MG63 (cell line): ENCODE measurements at regions not wholly inside any gene's neighbourhood (a gene's known extent, or its start where the extent isn't known, plus 50 kb on each side); places are given as distances from the start of the nearest gene placed in this dataset.
"Not testable (repeated sequence)": the region's sequence is repeated elsewhere in the genome, so short reads cannot be mapped to it uniquely, and the experiment has no call there.

Source experiments
- DNase-seq: peaks from one replicate; pipeline ENCODE4 v3.0.0-alpha.2; 2020
- H3K27me3 ChIP-seq: fragments of 250-450 bp; sonication (Bioruptor Pico); 2 replicates; pipeline ENCODE4 v1.5.1; 2020; ENCODE audit warnings: mild to moderate bottlenecking, moderate library complexity
- H3K36me3 ChIP-seq: fragments of 250-450 bp; sonication (Bioruptor Pico); 2 replicates; pipeline ENCODE4 v1.5.1; 2020; ENCODE audit warnings: mild to moderate bottlenecking, moderate library complexity
- H3K4me3 ChIP-seq: fragments of 250-450 bp; sonication (Bioruptor Pico); 2 replicates; pipeline ENCODE4 v1.5.1; 2020; ENCODE audit warnings: mild to moderate bottlenecking, moderate library complexity
- H3K9me3 ChIP-seq: fragments of 250-450 bp; sonication (Bioruptor Pico); 2 replicates; pipeline ENCODE4 v1.5.1; 2020; ENCODE audit warnings: mild to moderate bottlenecking, moderate library complexity

DNA sequence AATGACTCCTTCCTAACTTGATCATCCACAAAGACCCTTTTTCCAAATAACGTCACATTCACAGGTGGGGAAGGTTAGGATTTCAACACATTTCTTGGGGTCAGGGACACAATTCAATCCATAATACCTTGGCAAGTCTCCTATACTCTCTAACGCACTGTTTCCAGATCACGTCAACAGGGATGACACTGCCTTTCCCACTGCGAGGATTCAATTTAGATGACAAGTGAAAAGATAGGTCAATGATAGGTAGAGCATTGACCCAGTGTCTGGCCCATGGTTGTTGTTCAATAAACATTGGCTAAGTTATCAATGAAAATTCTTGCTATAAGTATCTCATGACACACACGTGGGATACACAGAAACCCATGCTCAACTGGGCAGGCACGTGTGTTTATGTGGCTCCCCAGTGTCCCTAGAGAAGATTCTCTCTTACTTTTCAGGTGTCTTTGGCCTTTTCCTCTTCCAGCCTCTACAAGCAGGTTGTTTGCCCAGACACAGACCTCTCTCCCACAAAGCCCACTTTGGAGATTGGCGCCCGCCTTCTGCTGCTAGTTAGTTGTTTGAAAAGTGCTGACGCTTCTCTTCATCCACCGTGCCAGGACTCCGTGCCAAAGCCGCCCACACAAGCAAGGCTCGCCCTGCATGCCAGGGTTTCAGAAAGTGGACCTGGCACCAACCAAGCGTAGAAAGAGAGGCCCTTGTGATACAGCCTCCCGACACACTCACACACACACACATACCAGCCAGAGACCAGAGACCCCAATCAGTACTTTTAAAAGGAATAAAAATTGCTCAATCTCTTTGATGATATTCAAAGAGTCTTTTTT, 594.5 kb downstream of the BNC2 start:
- peak; percentile 100 for DNase-seq
- Histone ChIP-seq H3K4me3 (no peak overlapping the region), H3K36me3 (no peaks in the 10 kb centered on the region), H3K27me3 (no peaks in the 10 kb centered on the region), H3K9me3 (peaks cover 3% of the 10 kb centered on the region; the same call in 1 of the 2 replicates)

DNA sequence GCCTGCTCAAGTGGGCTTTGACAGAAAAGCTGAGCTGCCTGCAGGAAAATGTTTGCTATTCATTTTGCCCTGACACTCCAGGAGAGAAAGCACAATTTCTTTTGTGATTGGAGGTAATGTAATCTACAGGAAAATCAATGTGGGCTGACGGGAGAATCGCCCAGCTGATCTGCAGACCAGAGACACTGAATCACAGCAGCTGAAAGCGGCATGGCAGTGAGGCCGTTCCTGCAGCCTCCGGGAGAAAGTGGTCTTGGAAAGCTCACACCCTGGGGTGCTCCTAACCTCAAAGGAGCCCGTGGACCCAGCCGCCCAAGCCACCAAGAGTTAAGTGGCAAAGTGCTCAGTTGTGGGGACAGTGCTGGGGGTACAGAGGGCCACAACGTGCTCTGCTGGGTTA, 593.6 kb downstream of the BNC2 start:
- peaks cover 3% of the 10 kb centered on the region; the same call in 1 of the 2 replicates for H3K9me3 ChIP-seq
- no peaks in the 10 kb centered on the region for H3K36me3 ChIP-seq
- DNase-seq, result no peak
- no peak overlapping the region for H3K4me3 ChIP-seq
- no peaks in the 10 kb centered on the region for H3K27me3 ChIP-seq

- no peaks in the 10 kb centered on the region for H3K27me3 ChIP-seq
- no peak overlapping the region for H3K4me3 ChIP-seq
- H3K36me3 ChIP-seq, result no peaks in the 10 kb centered on the region
- no peak for DNase-seq
- peaks cover 3% of the 10 kb centered on the region; the same call in 1 of the 2 replicates for H3K9me3 ChIP-seq
Measured at GRCh38 chr9:16277471-16277960, 593.0 kb downstream of the BNC2 start.

GRCh38 chr9:16278326-16278999, 592.0 kb downstream of the BNC2 start:
- DNase-seq, result no peak
- peaks cover 3% of the 10 kb centered on the region; the same call in 1 of the 2 replicates for H3K9me3 ChIP-seq
- no peaks in the 10 kb centered on the region for H3K27me3 ChIP-seq
- no peaks in the 10 kb centered on the region for H3K36me3 ChIP-seq
- H3K4me3 ChIP-seq, result no peak overlapping the region

DNA sequence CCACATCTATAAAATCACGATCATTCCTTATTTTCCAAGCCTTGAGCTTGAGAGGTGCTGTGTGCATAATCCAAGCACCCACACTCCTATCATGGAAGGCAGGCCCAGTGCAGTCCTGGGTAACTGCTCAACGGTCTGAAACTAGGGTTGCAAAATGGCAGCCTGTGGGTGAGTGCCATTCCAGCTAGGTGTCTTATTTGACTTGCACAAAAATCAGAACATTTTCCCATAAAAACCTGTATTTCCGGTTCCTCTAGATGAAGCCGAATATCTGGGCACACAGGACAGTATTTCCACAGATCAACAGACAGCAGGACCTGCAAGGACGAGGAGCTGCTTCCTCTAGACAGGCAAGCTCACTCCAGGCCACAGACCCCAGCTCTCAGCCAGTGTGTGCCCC, 588.8 kb downstream of the BNC2 start:
- no peaks in the 10 kb centered on the region for H3K36me3 ChIP-seq
- no peak for DNase-seq

DNA sequence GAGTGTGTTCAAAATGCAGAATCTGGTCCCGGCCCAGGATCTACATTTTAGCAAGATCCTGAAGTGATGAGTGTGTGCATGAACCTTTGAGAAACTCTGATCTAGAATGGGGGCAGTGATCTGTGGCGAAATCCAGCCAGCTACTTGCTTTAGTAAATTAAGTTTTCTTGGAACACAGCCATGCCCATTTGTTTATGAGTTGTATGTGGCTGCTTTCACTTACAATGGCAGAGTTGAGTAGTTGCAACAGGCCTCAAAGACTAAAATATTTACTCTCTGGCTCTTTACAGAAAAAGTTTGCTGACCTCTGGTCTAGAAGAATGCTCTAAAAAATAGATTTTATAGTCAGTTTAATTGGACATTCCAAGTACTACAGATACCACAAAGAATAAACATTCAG, 588.3 kb downstream of the BNC2 start:
- peak; percentile 75 for DNase-seq
- H3K4me3 ChIP-seq, result no peak overlapping the region
- H3K27me3 ChIP-seq, result no peaks in the 10 kb centered on the region
- no peaks in the 10 kb centered on the region for H3K36me3 ChIP-seq
- H3K9me3 ChIP-seq, result peaks cover 3% of the 10 kb centered on the region

More for the DNA sequence above, 588.8 kb downstream of the BNC2 start:
- Histone ChIP-seq H3K4me3 (no peak overlapping the region), H3K27me3 (no peaks in the 10 kb centered on the region), H3K9me3 (peaks cover 3% of the 10 kb centered on the region)

- DNase-seq, result no peak
- Histone ChIP-seq H3K4me3 (no peak overlapping the region), H3K36me3 (no peaks in the 10 kb centered on the region), H3K9me3 (peaks cover 3% of the 10 kb centered on the region), H3K27me3 (no peaks in the 10 kb centered on the region)
Measured at GRCh38 chr9:16282718-16283117, 587.8 kb downstream of the BNC2 start.

DNA sequence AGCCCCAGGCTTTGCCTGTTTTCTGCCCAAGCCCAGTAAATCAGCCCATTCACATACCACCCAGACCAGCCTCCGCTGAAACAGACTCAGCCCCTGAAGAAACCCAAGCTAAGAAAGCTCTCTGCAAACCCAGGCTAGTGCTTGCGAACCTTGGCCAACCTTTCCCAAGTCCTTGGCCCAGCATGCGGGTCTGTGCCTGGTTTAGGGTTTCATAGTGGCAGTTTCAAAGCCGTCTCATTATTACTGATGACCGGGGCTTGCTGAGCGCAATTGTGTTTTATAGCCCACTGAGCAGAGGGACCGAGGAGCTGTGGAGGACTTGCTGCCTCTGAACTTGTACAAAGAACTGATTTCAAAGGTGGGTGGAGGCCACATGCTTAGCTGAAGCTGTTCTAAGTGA, 584.3 kb downstream of the BNC2 start:
- Histone ChIP-seq H3K36me3 (no peaks in the 10 kb centered on the region), H3K27me3 (peaks cover 3% of the 10 kb centered on the region; the same call in 1 of the 2 replicates), H3K4me3 (no peak overlapping the region), H3K9me3 (peaks cover 3% of the 10 kb centered on the region)
- no peak for DNase-seq

DNA sequence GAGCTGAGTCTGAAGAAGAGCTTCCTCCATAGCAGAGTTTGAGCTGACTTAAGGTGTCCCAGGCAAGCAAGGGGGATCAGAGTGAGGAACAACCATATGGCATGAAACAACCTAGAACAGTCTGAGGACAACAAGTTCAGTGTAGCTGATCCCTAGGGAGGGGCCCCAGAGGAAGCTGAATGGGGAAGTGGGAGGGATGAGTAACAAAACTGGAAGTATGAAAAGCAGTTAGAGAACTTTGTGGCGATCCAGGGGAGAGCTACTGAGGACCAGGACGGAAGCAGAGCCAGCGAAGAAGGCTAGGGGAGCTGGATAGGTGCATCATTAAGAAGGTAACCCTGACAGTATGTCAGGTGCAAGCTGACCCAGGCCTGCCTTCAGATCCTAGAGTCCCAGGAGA, 580.8 kb downstream of the BNC2 start:
- Histone ChIP-seq H3K9me3 (peaks cover 5% of the 10 kb centered on the region), H3K36me3 (no peaks in the 10 kb centered on the region), H3K4me3 (no peak overlapping the region), H3K27me3 (peaks cover 3% of the 10 kb centered on the region; the same call in 1 of the 2 replicates)
- peak; percentile 59 for DNase-seq

DNA sequence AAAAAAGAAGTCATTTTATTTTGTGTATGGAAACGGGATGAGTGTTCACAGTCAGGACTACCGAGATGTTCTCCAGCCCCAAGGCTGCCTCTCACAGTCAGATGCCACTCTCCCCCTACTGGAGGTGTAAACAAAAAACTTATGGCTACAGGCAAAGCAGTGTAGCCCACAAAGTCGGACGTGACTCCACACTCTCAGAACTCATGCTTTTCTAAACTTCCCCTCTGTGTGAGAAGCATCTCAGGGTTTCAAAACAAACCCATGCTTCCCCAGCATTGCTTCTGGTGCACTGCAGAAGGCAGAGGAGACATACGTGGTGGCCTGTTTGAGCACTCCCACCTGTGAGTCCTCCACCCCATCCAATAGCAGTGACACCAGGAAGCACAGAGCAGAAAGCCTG, 580.3 kb downstream of the BNC2 start:
- Histone ChIP-seq H3K4me3 (no peak overlapping the region), H3K9me3 (peaks cover 5% of the 10 kb centered on the region; the same call in 1 of the 2 replicates), H3K36me3 (no peaks in the 10 kb centered on the region), H3K27me3 (peaks cover 3% of the 10 kb centered on the region; the same call in 1 of the 2 replicates)
- no peak for DNase-seq

GRCh38 chr9:16291921-16292320, 578.5 kb downstream of the BNC2 start:
- peaks cover 10% of the 10 kb centered on the region for H3K9me3 ChIP-seq
- H3K4me3 ChIP-seq, result no peak overlapping the region
- peaks cover 3% of the 10 kb centered on the region; the same call in 1 of the 2 replicates for H3K27me3 ChIP-seq
- DNase-seq, result no peak
- no peaks in the 10 kb centered on the region for H3K36me3 ChIP-seq

- Histone ChIP-seq H3K36me3 (no peaks in the 10 kb centered on the region), H3K4me3 (no peak overlapping the region), H3K27me3 (peaks cover under 1% of the 10 kb centered on the region; the same call in 1 of the 2 replicates), H3K9me3 (peaks cover 20% of the 10 kb centered on the region)
- no peak for DNase-seq
Measured at GRCh38 chr9:16293610-16294009, 576.9 kb downstream of the BNC2 start.

DNA sequence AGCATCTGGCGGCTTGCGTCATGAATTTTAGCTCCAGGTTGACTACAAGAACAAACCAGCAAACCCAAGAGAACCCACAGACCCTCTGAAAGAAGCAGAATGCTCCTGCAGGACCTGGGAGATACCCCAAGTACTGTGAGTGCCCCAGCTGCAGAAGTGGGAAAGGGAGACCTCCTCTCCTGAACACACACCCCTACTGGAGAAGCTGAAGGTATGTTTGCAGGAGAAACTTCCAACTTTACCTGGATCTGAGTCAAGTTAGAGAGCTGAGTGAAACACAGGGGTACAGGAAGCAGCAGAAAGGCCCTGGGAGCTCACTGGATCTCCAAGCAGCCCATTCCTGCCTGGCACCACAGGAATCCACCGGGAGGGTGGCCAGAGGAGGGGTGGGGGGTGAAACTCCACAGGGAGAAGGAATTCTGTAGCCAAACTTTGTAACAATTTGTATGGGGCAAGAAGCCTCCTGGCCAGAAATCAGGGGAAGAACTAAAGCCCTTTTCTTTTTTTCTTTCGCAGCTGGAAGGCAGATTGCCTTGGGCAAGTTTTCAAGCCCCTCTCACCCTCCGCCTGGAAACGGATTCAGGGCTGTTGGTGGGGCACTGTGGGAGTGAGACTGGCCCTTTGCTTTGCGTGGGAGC, 576.2 kb downstream of the BNC2 start:
- Histone ChIP-seq H3K4me3 (no peak overlapping the region), H3K36me3 (no peaks in the 10 kb centered on the region), H3K9me3 (peaks cover 26% of the 10 kb centered on the region), H3K27me3 (no peaks in the 10 kb centered on the region)
- peak; percentile 97 for DNase-seq

GRCh38 chr9:16294940-16295339, 575.5 kb downstream of the BNC2 start:
- not testable (repeated sequence) for H3K27me3 ChIP-seq, H3K36me3 ChIP-seq, DNase-seq, H3K4me3 ChIP-seq
- H3K9me3 ChIP-seq, result peaks cover 26% of the 10 kb centered on the region

- not testable (repeated sequence) for H3K36me3 ChIP-seq, DNase-seq, H3K4me3 ChIP-seq, H3K27me3 ChIP-seq
- H3K9me3 ChIP-seq, result peaks cover 24% of the 10 kb centered on the region
Measured at GRCh38 chr9:16299368-16299767, 571.1 kb downstream of the BNC2 start.

- Histone ChIP-seq H3K36me3 (no peaks in the 10 kb centered on the region), H3K9me3 (peaks cover 7% of the 10 kb centered on the region), H3K4me3 (no peak overlapping the region), H3K27me3 (no peaks in the 10 kb centered on the region)
- DNase-seq, result no peak
Measured at GRCh38 chr9:16303506-16303905, 567.0 kb downstream of the BNC2 start.

- Histone ChIP-seq H3K36me3 (no peaks in the 10 kb centered on the region), H3K9me3 (no peaks in the 10 kb centered on the region; the same call in 1 of the 2 replicates), H3K4me3 (no peak overlapping the region), H3K27me3 (no peaks in the 10 kb centered on the region)
- no peak for DNase-seq
Measured at GRCh38 chr9:16304301-16304700, 566.2 kb downstream of the BNC2 start.
